ENCODE measurements at regions not wholly inside any gene's neighbourhood (a gene's known extent, or its start where the extent isn't known, plus 50 kb on each side); places are given as distances from the start of the nearest gene placed in this dataset.

DNA sequence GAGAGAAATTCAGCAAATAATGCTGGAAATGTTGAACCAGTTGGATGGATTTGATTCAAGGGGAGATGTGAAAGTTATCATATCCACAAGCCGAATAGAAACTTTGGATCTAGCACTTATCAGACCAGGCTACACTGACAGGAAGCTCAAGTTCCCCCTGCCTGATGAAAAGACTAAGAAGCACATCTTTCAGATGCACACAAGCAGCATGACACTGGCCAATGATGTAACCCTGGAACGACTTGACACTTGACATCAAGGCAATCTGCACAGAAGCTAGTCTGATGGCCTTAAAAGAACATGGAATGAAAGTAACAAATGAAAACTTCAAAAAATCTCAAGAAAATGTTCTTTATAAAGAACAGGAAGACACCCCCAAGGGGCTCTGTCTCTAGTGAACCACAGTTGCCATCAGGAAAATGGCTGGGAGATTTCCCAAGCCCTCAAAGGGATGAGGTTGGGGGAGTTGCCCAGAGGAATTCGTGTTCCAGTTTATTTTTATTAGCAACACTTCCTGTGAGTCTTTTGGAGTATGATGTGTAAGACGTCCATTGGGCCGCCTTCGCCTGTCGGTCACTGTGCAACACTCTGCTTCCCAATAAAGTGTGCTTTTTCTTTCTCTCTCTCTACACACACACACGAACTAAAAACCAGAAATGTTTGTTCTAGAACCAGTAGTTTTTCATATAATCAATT lies 200.0 kb downstream of the HIBADH start:
- no peak for DNase-seq

GRCh38 chr7:27464970-27465369 lies 197.7 kb downstream of the HIBADH start:
- no peak for DNase-seq

- DNase-seq = no peak
Measured at GRCh38 chr7:27466703-27467102, 196.0 kb downstream of the HIBADH start.

- DNase-seq = no peak
Measured at GRCh38 chr7:27472043-27472442, 190.6 kb downstream of the HIBADH start.

Data from NCI-H526 (cell line).